ENCODE measurements at regions not wholly inside any gene's neighbourhood (a gene's known extent, or its start where the extent isn't known, plus 50 kb on each side); places are given as distances from the start of the nearest gene placed in this dataset.
"Not testable (repeated sequence)": the region's sequence is repeated elsewhere in the genome, so short reads cannot be mapped to it uniquely, and the experiment has no call there.

DNA sequence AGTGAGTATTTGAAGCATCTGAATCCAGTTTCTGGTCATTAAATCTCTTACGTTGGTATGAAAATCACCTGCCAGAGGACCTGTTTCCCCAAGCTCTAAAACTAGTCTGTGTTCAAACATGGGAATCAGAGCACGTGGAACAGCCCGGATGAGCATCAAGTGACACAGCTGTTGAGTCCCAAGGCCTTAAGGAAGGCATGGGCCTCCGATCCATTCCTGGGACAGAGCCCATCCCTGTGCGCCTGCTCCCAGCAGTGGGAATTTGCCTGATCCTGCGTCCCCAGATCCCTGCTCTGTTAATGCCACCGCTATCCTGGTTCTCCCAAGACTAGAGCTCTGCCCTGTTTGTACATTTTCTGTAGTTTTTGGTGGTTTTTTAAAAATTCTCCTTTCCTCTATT, 68.4 kb upstream of the FBXO28 start:
- peaks cover 4% of the 10 kb centered on the region for H3K4me1 ChIP-seq (ENCODE audit: low read depth)
- TF ChIP-seq, protein P1, sequence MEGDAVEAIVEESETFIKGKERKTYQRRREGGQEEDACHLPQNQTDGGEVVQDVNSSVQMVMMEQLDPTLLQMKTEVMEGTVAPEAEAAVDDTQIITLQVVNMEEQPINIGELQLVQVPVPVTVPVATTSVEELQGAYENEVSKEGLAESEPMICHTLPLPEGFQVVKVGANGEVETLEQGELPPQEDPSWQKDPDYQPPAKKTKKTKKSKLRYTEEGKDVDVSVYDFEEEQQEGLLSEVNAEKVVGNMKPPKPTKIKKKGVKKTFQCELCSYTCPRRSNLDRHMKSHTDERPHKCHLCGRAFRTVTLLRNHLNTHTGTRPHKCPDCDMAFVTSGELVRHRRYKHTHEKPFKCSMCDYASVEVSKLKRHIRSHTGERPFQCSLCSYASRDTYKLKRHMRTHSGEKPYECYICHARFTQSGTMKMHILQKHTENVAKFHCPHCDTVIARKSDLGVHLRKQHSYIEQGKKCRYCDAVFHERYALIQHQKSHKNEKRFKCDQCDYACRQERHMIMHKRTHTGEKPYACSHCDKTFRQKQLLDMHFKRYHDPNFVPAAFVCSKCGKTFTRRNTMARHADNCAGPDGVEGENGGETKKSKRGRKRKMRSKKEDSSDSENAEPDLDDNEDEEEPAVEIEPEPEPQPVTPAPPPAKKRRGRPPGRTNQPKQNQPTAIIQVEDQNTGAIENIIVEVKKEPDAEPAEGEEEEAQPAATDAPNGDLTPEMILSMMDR (IDR thresholded peaks at IDR 0.05): no peak
- intact Hi-C loops (cut with DNase I, micrococcal nuclease): no loop called here
- H3K4me3 ChIP-seq: no peak overlapping the region
- ATAC-seq: no peak
- no peaks in the 10 kb centered on the region for H3K9me3 ChIP-seq
- DNase-seq: no peak
- H3K36me3 ChIP-seq (ENCODE audit: low read depth): no peaks in the 10 kb centered on the region

DNA sequence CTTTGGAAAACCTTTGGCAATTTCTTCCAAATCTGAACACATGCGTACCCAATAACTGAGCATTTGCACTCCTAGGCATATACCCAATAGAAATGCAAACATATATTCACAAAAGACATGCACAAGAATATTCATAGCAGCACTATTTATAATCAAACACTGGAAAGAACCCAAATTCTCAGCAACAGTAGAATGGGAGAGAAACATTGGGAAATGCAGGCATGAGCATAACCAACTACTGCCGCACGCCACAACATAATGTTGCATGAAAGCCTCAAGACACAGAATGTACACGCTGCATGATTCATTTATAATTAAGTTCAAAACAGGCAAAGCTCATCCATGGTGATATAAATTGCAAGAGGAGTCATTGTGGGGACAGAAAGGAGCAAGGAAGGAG, 69.5 kb upstream of the FBXO28 start:
- DNase-seq (no peak), ATAC-seq (no peak)
- Histone ChIP-seq H3K9me3 (no peaks in the 10 kb centered on the region), H3K4me3 (no peak overlapping the region), H3K36me3 (ENCODE audit: low read depth) (no peaks in the 10 kb centered on the region), H3K4me1 (ENCODE audit: low read depth) (peaks cover 4% of the 10 kb centered on the region)
- TF ChIP-seq, protein P1 (IDR thresholded peaks at IDR 0.05): no peak
- intact Hi-C loops (cut with DNase I, micrococcal nuclease): no loop called here

DNA sequence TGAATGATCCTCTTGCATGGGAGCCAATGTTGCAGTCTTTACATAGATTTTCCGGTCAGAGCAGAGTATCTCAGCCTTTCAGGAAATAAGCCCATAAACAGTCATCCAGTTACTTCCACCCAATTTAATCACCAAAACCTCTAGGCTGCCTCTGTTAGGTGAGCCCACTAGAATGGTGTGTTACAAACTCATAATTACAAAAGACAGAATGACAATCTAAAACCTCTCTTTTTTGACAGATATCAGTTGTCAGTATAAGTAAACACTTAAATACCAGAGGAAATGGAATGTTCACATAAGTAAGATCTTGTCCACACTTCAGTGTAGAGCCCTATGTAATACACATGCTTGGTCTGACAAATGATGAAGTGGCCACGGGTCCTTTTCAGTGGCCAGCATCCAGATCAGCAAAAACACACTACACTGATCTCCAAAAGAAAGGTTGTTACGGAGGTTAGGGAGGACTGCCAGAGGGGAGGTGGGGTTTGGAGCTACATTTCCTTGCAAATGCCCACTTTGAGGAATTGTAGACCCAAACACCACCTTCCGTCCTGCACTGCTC, 71.3 kb upstream of the FBXO28 start:
- intact Hi-C loops (cut with DNase I, micrococcal nuclease): no loop called here
- Histone ChIP-seq H3K36me3 (ENCODE audit: low read depth) (no peaks in the 10 kb centered on the region), H3K9me3 (no peaks in the 10 kb centered on the region), H3K4me1 (ENCODE audit: low read depth) (peaks cover 4% of the 10 kb centered on the region), H3K4me3 (no peak overlapping the region)
- no peak for ATAC-seq
- TF ChIP-seq, protein P1 (IDR thresholded peaks at IDR 0.05): no peak
- no peak for DNase-seq

DNA sequence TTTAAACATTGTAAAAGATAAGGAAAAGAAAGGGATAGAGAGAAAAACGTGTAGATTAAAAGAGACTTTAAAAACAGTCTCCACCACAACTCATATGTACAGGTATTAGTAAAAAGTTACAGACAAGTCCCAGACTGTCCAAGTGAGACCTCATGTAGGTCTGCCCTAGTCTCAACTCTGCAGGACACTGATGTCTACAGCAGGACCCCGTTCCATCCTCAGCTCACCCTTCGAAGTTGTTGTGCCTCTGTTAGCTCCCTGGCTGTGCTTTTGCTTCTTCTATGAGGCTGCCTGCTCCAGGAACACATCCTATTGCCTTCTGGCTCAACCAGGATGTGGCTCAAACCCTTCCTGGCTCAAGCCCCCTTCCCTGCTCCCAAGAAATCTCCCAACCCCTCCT, 72.9 kb upstream of the FBXO28 start:
- Histone ChIP-seq H3K4me3 (no peak overlapping the region), H3K4me1 (ENCODE audit: low read depth) (peaks cover 4% of the 10 kb centered on the region), H3K36me3 (ENCODE audit: low read depth) (no peaks in the 10 kb centered on the region), H3K9me3 (no peaks in the 10 kb centered on the region)
- intact Hi-C loops (cut with DNase I, micrococcal nuclease): no loop called here
- TF ChIP-seq, protein P1 (IDR thresholded peaks at IDR 0.05): no peak
- ATAC-seq (no peak), DNase-seq (no peak)

DNA sequence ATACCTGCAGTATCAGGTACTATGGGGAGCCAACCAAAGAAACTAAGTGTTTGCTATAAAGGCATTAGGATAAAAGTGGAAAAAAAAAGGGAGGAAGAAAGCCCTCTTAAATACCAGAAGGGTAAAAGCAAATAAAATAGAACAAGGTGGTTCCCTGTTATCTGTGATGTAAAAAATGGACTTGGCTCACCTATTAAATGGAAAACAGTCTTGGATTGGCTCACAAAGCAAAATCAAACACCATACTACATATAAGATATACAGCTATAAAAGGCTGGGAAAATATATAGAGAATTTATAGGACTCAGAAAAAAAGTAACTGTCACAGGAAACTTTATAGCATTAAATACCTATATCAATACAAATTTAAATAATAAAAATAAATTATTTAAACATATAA, 73.5 kb upstream of the FBXO28 start:
- H3K36me3 ChIP-seq (ENCODE audit: low read depth); H3K4me3 ChIP-seq; intact Hi-C loops (cut with DNase I, micrococcal nuclease); H3K4me1 ChIP-seq (ENCODE audit: low read depth); H3K9me3 ChIP-seq; DNase-seq: not testable (repeated sequence)
- peak; percentile 89 for ATAC-seq

DNA sequence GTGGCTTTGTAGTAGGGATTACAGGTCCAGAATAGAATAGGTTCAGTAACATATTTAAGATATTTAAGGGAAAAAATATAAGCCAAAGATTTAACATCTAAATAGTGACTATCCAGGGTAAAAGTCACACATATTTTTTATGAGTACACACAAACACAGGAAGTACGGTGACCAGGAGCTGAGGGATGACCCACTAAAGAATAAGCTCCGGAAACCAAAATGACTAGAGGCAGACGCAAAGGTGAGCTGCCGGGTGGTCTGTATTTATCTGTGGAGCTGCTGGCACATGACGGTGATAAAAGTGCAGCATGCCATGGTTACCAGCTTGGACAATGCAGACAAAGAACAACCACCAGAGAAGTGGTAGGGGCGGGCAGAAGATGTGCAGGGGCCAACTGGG, 73.9 kb upstream of the FBXO28 start:
- H3K4me3 ChIP-seq; intact Hi-C loops (cut with DNase I, micrococcal nuclease); H3K9me3 ChIP-seq; H3K4me1 ChIP-seq (ENCODE audit: low read depth); H3K36me3 ChIP-seq (ENCODE audit: low read depth); DNase-seq: not testable (repeated sequence)
- peak; percentile 37 for ATAC-seq

DNA sequence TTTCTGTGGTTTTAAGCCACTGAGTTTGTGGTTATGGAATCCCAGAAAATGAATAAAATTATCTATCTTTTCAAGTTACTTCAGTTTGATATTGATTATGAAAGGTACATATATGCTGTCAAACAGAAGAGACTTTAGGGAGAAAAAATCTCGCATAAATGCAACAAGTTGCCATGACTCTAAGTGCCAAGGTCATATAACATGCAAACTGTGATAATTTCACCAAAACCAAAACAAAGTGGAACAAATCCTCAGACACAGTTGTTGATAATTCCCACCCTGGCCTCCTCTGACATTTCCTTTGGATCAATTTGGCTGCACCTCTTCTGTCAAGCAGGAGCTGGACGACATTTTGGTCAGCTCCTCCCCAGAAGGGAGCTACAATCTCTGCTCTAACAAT, 75.1 kb upstream of the FBXO28 start:
- DNase-seq; H3K9me3 ChIP-seq; H3K4me1 ChIP-seq (ENCODE audit: low read depth); ATAC-seq; H3K36me3 ChIP-seq (ENCODE audit: low read depth); H3K4me3 ChIP-seq; intact Hi-C loops (cut with DNase I, micrococcal nuclease): not testable (repeated sequence)

GRCh38 chr1:224037362-224037761, 76.5 kb upstream of the FBXO28 start:
- H3K36me3 ChIP-seq (ENCODE audit: low read depth); H3K9me3 ChIP-seq; ATAC-seq; H3K4me3 ChIP-seq; DNase-seq; H3K4me1 ChIP-seq (ENCODE audit: low read depth); intact Hi-C loops (cut with DNase I, micrococcal nuclease): not testable (repeated sequence)

GRCh38 chr1:224032608-224033276, 81.2 kb upstream of the FBXO28 start:
- DNase-seq; H3K4me3 ChIP-seq; H3K9me3 ChIP-seq; H3K36me3 ChIP-seq (ENCODE audit: low read depth); intact Hi-C loops (cut with DNase I, micrococcal nuclease); H3K4me1 ChIP-seq (ENCODE audit: low read depth): not testable (repeated sequence)
- peak; percentile 72 for ATAC-seq

DNA sequence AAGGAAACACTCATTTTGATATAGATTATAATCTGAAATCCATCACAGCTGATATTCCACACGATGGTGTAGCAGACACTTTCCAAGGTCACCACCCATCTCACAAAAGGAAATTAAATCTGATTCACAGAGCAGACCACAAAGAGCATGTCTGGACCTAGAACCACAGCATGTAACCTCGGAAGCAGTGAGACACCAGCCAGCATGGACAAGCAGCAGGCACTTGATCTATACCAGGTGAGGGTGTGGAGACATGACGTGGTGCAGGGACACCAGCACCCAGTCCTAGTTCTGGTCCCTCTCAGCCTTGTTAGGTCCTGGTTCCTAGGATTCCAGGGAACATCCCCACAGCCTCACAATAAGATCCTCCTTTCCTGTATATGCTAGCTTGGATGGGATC, 81.9 kb upstream of the FBXO28 start:
- intact Hi-C loops (cut with DNase I, micrococcal nuclease); DNase-seq; H3K4me3 ChIP-seq; H3K36me3 ChIP-seq (ENCODE audit: low read depth); H3K9me3 ChIP-seq; H3K4me1 ChIP-seq (ENCODE audit: low read depth): not testable (repeated sequence)
- ATAC-seq: peak; percentile 27

DNA sequence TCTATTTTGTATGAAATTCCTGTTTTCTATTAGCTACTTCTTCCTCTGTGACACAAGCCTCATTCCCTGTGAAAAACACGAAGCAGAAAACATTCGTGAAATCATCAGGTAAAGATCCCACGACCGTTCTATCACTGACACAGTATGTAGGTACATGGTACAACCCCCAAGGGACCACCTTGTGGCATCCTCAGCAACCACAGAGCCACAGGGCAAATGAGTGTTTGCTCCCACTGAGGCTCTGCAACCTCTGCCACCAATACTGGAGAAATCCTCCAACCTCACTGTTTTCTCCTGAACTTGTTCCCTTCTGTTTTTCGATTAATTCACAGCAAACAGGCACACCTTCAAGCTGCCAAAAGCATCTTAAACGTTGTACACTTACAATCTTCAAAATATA, 83.7 kb upstream of the FBXO28 start:
- ATAC-seq; H3K36me3 ChIP-seq (ENCODE audit: low read depth); H3K9me3 ChIP-seq: not testable (repeated sequence)

More for the DNA sequence above, 83.7 kb upstream of the FBXO28 start:
- intact Hi-C loops (cut with DNase I, micrococcal nuclease); DNase-seq; H3K4me3 ChIP-seq; H3K4me1 ChIP-seq (ENCODE audit: low read depth): not testable (repeated sequence)
